ENCODE measurements at regions not wholly inside any gene's neighbourhood (a gene's known extent, or its start where the extent isn't known, plus 50 kb on each side); places are given as distances from the start of the nearest gene placed in this dataset.
"Not testable (repeated sequence)": the region's sequence is repeated elsewhere in the genome, so short reads cannot be mapped to it uniquely, and the experiment has no call there.

DNA sequence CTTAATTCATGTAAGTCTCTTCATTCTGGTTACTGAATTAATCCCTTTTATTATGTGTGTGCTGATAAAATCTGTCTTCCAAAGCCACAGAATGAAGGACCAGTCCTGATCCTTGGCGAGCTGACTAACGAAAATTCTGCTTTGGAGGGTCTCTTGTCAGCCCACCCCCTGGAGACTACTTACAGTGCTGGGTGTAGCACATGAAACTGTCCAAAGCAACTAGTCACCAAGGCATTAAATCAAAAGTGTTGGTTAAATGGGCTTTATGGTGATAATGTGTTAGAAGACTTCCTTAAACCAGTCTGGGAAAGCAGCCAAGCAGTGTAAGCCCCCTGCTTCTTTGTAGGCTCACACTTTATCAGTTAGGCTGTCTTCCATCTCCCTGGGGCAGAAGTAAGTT lies 420.2 kb downstream of the SUCLG1 start:
- no peak for DNase-seq

DNA sequence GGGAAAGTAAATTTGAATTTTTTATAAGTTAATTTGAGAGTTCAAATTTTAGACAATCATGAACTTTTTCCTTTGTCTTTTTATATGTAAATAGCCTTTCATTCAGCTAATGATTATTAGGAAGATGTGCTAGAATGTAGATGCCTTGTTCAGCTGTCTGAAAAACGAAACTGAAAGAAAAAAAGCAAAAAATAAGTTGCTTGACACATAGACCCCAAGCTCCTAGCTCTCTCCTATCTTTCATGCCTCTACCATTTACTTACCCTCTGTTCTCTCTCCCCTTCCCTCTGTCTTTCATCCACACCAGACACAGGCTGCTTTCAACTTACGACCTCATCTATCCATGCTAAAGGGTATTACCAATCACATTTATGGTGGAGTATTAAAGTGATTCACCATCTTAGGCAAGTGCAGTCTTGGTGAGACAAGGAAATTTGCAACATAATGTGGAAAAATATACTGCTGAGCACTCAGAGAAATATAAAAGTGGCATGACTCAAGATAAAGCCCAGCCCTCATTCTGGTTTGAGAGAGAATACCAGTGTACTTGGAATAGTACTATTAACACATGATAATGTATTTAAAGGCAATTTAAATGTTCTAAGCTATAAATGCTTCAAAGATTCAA lies 425.6 kb downstream of the SUCLG1 start:
- no peak for DNase-seq

DNA sequence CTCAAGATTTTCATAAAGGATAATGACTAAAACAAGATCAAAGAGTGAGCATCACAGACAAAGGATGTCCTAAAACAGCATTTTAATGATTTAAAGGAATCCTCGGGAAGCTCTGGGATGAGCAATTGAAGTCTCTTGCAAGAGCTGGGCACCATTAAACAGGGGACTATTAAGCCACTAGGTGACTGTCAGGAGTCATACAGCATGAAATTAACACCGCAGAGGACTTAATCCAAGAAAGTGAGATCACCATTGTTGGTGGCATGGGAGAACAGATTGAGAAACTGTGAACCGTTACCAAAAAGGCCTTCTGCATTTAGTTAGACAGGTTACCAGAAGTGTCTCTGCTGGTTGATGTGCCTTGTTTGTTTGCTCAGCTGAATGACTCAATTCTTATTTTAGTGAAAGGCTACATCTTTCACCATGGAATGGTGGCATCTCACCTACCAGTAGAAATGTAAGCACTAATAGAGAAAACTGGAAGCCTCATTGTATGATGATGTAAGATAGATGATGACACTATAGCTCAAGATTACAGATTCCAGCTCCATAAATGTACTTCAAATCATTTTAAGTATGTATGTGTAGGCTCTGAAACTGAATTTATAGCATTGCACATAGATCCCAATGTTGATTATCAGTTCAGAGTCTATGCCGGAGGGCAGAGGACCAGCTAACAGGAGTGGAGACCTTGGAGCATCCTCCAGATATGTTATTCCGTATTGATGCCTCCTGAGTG lies 427.6 kb downstream of the SUCLG1 start:
- DNase-seq: no peak

DNA sequence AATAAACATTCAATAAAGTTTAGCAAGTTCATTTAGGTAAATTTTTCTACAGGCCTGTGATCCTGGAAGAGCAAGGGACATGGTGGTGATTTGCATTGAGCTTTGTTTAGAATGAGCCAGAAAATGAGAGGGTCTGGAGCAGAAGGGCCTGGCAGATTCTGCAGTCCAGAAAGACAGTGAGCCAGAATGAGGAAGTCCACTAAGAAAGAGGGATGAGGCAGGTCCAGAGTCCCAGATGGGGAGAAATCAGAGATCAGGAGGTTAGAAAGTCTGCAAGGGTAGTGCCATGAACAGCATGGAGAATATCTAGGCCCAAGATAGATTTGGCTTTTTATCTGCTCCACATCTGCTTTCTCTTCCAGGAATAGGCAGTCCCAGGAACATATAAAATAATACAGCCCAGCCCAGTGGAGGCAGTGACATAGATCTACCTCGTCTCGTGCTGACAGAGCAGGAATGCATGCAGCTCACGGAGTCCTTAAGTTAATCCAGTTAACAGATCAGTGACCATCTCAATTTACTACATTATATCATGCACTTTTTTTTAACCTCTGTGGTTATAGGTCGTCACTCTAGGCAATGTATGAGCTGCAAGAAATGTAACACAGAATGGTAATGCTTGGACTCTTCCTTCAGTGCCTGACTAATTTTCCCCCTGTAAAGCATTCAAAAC lies 429.0 kb downstream of the SUCLG1 start:
- DNase-seq: no peak

DNA sequence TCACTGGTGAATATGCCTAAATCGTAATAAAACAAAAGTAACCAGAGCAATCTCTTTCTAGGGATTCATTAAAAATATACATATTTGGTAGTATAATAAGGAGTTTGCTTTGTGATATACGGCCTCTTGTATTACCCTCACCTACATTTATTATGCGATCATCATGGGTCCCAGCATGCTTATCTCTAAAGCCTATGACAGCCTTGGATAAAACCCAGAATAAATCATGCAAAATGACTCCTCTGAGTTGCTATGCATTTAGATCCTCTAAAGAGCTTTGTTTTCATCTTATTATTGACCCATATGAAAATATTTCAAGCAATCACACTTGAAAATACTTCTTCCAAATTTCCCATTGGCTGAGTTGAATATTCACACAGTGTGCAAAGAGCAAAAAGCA lies 432.3 kb downstream of the SUCLG1 start:
- no peak for DNase-seq

DNA sequence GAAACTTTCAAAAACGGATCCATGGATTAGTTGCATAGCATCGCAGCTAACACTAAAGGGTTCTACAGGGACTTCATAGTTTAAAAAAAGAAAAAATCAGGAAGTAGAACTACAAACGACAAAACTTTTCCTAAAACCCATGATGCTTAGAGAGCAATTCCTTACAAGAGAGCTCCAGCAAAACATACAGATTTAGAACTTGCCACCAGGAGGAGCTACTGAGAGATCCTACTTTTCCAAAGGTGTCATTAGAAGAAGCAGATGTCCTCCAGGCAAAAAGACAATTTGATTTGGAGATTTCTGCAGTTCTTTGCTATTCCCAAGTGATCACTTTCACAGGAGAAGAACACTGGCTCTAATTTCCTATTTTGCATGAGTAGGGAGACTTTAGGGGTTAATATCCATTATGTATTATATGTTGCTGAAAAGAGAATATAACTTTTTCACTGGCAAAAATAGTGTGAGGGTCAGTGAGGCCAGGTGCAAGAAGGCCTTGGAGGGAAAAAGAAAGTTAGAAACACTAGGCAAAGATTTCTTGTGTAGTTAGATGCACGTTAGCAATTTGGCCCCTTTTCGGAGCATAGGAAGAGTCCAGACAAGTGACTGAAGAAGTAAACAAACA lies 436.2 kb downstream of the SUCLG1 start:
- DNase-seq: no peak

DNA sequence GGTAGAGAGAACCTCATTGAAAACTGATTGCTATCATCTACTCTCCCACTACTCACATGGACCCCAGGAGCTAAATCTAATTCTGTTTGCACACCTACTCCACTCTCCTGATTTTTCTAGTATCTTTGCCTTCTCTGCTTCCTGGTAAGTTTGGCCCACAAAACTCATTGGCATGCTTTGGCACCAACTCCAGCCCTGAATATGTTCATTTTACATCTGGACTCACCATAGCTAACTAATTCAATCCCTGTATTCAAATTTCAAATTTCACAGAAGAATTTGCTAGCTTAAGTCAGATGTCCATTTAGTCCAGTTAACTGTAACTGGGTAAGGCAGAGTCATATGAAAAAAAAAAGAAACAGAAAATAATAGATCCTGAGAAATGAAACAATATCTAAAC lies 442.1 kb downstream of the SUCLG1 start:
- DNase-seq: no peak

DNA sequence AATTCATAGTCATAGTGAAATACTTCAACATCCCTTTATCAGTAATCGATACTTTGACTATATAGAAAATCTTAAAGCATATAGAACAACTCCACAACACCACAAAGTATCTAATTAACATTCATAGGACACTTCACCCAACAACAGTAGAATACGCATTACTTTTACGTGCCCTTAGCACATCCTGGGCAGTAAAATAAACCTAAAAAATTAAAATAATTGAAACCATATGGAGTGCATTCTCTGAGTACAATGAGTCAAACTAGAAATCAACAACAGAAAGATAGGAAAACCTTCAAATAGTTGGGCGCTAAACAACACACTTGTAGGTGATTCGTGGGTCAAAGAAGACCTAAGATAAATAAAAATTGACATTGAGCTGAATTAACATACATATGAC lies 442.9 kb downstream of the SUCLG1 start:
- no peak for DNase-seq

DNA sequence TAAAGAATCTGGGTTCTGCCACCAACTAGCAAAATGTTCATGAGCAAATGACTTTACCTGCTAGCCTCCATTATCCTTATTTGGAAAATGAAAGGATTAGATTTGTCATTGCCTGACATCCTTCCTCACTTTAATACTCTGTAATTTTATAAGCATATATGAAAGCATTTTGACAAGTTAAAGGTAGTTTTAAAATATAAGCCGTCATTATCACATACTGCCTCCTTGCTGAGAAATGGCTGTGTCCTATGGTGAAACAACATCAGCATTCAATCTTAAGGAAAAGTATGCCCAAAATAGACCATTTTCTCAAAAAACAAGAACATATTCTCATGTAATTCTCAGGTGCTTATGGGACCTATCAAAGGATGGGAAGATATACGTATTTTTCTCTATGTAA lies 461.2 kb downstream of the SUCLG1 start:
- no peak for DNase-seq

DNA sequence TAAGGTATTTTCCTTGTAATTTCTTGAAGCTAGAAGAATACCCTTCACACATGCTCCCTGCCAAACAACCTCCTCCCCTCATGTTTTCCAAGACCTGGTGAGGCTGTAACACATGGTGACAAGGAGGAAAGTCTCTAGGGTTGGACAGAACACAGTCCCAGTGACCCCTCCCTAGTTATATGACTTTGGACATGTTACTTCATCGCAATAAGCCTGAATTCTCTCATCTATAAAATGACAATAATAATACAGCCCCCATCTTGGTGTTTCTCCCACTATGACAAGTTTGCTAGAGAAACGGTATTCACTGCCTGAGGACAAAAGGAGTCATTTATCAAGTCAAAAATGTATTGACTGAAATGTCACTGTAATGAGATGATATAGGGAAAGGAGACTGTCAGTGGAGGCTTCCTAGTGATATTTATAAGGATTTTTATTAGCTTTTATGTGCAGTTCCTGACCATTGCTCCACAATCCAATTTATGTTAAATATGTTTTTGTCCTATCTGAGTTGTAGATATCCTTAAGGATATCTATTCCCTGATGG lies 464.4 kb downstream of the SUCLG1 start:
- DNase-seq: no peak

DNA sequence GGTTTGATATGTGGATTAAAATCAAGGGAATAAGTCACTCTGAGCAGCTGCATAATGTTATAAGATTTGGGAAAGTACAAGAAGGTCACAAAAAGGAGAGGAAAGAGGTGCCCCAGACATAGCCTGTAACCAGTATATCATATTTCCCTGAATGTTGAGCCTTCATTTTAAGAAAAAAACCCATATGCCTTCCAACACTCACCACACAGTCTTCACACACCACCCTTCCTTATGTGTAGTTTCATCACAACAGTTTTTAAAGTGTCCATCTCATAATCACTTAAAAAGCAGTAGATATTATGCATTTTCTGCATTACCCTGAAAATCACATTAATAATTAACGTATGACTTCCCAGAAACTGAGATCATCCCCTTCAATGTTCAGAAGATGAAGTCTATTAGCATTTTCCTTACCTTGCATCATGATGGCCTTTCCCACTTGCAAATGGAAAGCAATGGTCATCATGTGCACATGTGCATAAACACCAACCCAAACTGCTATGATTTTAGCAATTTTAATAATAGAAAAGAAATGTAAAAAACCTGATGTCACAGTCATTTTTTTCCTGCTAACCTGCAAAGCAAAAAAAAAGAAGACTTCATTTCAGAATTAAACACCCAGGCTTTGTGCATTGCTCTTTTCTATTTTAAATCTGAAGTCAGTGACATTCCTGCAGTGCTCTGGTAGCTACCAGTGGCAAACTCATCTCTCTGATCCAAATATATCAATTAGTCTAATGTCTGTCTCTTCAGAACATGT lies 465.0 kb downstream of the SUCLG1 start:
- no peak for DNase-seq

DNA sequence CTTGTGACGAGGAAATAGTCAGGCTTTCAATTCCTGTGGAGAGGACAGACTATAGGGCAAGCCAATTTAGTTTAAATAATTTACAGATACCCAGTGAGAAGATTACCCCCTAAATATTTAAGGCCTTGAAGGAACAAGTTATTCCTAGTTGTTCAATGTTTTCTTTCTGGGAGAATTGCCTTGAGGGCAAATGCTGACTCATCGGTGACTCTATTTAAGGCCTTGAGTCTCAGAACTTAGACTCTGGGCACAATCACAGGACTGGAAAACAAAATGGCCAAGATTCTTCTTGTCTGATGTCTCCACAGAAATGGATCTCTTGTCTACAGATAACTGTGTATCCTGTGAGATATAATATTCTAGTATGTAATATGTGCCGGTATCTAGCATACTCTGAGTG lies 467.1 kb downstream of the SUCLG1 start:
- DNase-seq: no peak

DNA sequence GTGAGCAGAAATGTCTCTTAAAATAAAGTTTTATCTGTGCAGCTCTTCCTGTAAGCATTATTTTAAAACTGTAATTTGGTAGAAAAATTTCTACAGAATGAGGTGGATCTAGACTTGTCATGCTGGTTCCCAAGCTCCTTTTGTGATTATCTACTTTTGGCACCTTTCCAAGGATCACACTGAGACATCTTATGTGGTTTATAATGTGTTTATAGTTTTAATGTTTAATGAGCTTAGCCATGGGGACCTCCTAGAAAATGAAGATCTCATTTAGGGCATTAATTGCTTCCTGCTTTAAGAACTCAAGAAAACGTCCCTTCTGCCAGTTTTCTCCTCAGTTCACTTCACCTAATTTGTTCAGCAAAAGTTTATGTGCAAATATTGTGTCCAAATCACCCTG lies 468.4 kb downstream of the SUCLG1 start:
- DNase-seq: no peak

DNA sequence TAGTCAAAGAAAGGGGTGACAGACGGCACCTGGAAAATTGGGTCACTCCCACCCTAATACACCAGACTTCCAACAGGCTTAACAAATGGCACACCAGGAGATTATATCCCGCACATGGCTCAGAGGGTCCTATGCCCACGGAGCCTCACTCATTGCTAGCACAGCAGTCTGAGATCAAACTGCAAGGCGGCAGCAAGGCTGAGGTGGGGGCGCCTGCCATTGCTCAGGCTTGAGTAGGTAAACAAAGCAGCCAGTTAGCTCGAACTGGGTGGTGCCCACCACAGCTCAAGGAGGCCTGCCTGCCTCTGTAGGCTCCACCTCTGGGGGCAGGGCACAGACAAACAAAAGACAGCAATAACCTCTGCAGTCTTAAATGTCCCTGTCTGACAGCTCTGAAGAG lies 482.5 kb downstream of the SUCLG1 start:
- DNase-seq: not testable (repeated sequence)

DNA sequence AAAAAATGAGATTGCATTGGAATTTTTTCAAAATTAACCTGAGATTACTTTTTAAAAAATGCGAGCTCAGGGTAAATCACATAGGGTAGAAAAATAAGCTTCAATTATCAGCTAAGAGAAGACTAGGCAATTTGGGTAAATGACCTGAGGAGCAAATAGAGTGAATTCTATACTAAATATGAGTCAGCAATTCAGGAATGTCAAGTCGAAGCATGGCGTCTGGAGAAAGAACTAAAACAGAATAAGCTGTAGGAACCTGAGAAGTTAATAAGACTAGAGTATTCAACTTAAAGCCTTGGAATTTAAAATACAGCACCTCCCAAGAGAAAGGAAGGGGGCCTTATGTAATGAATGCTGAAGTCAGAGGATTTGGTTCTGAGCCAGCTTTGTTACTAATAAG lies 487.0 kb downstream of the SUCLG1 start:
- DNase-seq: no peak

DNA sequence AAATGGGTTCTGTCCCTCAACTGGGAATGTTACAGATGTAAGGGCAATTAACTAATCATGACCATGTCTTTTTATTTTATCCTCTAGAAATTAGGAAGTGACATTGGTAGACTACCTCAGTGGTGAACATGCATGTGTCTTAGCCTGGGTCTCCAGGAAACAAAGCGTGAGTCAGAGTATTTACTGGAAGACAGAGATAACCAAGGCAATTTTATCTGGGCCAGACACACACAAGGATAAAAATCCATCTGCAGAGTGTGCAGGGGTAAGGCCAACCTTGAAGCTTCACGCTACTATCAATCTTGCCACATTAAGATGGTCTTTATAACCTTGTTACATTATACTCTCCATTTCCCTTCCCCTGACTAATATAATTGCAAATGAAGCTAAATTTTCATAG lies 487.5 kb downstream of the SUCLG1 start:
- no peak for DNase-seq

DNA sequence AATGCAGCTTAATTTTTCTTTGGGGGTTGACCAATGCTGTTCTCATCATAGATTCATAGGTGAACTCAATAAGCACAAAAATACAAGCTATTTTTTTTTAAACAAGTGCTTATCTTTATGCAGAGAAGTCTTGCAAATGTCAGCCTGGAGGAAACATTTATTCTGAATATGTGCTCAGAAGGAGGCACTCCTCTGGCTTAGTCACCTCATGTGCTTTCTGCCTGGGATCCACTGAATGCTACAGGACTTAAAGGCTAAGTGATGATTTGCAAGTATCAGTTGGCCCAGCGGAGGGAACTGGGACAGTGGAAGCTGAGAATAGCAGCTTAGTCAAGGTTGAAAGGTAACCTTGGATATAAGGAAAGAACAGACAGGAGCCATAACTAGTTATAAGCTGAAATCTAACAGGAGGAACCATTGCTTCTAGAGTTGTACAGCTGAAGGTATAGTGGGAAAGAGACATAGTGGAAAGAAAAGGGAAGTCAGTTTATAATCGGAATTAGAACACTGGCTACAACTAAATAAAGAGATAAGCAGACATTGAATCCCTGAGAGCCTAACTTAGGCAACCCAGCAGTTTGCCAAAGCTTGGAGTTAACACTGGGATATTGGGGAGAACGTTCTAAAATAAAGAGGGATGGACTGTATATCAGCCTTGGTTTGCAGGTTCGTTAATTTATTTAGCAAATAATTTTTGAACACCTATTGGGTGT lies 488.7 kb downstream of the SUCLG1 start:
- DNase-seq: no peak

DNA sequence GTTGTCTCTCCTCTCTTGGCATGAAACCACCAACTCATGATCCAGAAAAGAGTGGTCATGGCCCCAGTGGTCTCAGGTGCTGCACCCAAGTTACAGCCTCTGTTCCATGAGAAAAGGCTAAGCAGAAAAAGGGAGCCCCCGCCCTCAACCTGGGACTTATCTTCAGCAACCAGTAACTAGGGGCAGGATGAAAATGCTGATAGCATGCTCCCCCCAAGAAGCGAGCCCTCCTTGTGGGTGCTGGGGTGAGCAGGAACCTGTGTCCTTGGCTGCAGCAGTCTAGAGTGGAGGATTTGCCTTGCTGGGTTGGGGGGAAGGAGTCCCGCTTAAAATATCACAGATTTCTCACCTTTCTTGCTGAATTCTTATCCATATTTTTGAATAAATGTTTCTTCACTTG lies 490.0 kb downstream of the SUCLG1 start:
- no peak for DNase-seq

DNA sequence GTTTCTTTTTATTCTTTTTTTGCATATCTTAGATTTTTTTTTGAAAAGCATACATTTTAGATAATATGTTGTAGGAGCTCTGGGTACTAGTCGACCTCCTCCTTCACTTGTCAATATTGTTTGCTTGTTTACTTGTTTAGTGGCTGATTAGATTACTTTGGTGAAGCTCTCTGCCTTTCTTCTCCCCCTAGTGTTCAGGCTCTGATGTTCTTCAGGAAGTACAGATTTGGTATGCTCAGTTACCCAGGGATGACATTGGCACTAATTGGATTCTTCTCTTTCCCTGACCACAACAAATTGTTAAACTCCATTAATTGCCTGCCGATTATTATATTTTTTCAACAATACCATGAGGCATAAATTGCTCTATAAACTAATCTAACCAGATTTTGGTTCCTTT lies 491.2 kb downstream of the SUCLG1 start:
- no peak for DNase-seq

DNA sequence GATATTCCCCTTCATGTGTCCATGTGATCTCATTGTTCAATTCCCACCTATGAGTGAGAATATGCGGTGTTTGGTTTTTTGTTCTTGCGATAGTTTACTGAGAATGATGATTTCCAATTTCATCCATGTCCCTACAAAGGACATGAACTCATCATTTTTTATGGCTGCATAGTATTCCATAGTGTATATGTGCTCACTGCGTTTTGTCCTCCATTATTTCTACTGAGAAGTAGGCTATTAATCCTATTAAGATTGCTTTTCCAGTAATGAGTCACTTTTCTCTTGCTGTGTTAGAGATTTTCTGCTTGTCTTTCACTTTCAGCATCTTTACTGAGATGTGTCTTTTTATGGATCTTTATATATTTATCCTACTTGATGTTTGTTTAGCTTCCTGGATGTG lies 492.1 kb downstream of the SUCLG1 start:
- DNase-seq: not testable (repeated sequence)

DNA sequence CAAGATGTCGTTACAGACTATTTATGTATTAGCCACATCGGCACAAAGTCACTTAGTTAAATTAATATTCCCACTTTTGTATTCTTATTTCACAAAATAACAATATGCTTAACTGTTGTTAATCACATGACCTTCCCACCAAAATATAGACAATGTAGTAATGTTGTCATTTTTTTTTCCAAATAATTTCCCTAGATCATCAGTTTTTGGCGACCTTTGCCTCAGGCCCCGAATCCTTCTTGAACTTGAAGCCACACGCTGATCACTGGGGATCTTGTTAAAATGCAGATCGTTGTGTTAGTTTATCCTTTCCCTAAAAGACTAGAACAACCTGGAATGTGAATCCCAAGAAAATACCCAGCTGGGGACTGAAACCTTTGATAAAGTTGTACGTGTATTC lies 497.6 kb downstream of the SUCLG1 start:
- DNase-seq: no peak

DNA sequence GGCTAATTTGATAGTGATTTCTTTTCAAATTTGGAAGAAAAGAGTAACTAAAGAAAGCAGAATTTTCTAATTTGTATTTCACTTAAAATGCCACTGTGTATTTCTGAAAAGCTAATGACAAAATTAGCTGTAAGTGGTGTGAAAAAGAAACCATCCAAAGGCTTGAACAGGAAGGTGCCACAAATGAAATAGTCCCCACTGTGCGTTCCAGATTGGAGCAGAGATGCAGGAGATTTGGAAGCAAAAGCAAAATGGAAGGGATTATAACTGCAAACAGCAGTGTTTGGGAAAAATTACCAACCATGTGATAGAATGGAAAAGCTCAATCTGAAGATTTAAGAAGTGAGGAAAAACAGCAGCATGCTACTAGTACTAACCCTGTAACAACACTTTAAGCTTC lies 498.7 kb downstream of the SUCLG1 start:
- no peak for DNase-seq

Data from activated CD4-positive, alpha-beta T cell treated with anti-CD3 and anti-CD28 coated beads for 1 hour (primary cell).